Mucosa of gallbladder (tissue), 1 donor: ENCODE measurements at regions not wholly inside any gene's neighbourhood (a gene's known extent, or its start where the extent isn't known, plus 50 kb on each side); places are given as distances from the start of the nearest gene placed in this dataset.

Source experiments
- DNase-seq: peaks from one replicate; pipeline ENCODE4 v3.0.0-alpha.2; 2020; ENCODE audit warnings: low spot score
- donor health status: DM: no; HTN: no; CAD: no.

DNA sequence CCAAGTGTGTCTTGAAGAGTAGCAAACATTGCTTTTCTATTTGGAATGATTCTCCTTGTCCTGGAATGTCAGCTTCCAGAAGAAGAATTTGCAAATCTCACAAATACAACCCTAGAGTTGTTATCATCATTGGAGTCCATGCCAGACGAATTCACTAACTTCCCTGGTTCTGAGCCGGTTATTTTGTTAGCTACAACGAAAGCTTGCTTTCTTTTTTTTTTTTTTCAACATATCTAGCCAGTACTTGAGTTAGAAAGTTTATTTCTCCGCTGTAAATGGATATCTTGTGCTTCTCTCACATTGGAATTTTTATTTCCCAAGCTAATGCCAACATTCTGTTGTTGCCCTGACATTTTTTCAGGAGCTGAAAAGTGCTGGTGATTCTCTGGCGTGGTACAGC is 138.1 kb upstream of the POM121L12 start:
- DNase-seq: no peak

DNA sequence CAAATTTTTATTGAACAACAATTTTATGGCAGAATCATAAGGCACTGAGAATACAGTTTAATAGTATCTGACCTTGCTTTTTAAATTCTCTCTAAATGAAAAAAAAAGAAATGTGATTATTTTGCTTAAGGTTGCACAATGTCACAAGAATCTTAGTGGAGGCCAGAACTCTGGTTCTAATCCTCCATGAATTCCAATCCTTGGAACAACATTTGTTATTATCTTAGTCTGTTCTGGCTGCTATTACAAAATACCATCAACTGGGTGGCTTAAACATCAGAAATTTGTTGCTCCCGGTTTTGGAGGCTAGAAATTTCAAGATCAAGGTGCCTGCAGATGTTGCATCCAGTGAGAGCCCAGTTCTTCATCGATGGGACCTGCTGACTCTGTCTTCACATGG is 158.2 kb upstream of the POM121L12 start:
- DNase-seq: no peak

DNA sequence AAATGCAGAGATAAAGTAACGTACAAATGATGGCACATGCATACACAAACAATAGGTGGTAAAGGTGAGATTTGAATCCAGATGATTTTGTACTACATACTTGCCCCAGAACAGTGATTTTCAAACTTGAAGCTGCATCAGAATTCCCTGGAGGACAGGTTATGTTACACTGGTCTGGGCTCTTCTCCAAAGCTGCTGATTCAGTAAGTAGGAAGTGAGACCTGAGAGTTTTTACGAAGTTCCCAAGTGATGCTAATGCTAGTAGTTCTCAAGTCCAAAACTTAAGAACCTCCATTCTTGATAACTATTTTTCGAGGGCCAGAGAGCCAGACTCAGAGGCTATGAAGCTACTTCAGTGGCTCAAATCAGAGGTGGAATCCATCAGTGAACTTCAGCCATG is 159.0 kb upstream of the POM121L12 start:
- DNase-seq: no peak

DNA sequence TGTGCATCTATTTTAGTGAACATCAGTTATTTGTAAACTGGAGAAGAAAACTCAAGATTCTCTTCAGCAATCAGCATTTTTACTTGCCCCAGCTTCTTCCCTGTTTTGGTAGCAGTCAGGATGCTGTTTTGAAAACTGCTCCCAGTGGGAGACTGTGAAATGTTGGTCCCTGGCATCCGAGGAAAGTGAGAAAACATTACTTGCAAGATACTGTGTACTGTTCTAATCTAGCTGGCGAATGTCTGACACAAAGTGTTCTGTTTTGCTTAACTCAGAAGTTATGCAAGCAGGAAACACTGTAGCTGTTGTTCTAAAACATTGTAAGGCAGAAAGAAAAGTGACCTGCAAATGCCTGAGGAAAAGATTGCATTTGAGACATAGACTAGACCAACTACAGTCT is 171.8 kb upstream of the POM121L12 start:
- DNase-seq: no peak

DNA sequence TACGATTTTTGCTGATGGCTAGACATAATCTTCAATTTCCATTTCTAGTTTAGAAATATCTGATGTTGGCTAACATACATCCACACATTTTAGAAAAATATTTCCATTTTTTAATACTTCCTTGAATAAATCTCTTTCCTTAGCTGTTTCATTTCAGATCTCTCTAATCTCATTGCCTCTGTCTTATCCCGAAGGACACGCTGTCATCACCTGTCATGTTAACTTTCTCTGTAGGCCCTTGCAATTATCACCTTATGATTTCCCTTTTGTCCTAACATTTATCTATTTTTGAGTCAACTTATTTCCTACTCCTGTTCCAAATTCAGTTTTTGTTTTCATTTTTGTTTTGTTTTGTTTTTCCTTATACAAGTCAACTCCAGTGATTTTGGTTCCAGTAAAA is 173.1 kb upstream of the POM121L12 start:
- DNase-seq: no peak

DNA sequence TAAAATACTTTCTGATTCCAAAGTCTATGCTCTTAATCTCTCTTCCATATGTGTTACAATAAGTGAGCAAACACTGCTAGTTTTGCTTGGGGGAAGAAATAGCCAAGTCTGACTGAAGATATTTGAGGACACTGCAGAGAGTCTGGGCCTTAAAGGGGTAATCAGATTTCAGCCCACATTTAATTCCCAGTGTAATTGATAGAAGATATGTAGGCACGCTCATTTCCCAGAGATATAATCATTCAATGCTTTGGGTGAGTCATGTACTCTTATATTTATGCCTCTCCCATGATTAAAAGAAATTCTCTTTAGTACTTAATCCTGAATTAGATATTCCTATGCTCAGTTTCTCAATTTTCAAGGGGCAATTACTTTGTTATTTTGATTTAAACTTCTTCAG is 178.1 kb upstream of the POM121L12 start:
- DNase-seq: no peak

DNA sequence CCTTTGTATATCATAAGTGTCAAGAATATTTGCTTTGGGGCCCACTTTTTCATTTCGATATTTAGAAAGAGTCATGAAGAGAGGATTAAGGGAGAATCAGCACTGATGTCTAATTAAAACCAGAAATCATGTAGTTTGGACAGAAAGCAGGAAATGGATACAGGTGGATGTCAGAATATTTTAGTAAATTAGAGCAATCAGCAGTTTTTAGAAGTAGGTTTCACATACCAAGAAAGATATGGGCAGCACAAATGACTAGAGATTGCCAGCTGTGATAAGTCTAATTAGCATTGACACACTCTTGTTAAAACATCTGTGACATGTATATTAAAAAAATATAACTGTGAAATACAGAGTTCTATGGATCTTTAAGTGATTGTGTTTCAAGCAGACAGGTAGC is 180.8 kb upstream of the POM121L12 start:
- no peak for DNase-seq

DNA sequence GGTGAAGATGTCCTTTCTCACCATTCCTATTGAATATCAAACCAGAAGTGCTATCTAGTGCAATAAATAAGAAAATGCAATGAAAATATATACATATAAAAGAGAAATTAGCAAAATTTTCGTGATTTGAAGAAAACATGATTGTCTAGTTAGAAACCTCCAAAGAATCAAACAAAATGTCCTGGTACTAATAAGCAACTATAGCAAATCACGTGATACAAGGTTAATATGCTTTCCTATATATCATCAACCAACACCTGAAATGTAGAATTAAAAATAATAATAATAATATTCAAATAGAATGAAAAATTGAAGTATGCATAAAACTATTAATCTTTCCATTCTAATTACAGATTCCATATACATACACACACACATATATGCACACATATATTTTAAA is 183.9 kb upstream of the POM121L12 start:
- no peak for DNase-seq

DNA sequence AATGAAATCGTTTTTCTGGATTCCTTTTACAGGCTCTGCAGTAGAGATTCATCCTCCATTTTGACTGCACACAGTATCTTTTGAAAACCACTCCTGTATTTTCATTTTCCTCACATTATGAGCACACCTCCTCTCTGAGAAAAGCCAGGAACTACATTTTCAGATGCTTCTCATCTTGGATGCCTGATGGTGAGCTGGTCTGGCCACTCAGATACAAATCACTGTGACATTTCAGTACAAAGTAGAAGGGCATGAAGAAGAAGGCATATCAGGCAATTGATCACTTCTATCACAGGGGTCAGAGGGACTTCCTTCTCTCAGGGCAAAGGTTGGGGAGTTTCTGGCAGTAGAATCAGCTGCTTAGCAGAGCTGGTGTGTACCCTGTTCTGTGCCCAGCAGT is 192.0 kb upstream of the POM121L12 start:
- DNase-seq: no peak

DNA sequence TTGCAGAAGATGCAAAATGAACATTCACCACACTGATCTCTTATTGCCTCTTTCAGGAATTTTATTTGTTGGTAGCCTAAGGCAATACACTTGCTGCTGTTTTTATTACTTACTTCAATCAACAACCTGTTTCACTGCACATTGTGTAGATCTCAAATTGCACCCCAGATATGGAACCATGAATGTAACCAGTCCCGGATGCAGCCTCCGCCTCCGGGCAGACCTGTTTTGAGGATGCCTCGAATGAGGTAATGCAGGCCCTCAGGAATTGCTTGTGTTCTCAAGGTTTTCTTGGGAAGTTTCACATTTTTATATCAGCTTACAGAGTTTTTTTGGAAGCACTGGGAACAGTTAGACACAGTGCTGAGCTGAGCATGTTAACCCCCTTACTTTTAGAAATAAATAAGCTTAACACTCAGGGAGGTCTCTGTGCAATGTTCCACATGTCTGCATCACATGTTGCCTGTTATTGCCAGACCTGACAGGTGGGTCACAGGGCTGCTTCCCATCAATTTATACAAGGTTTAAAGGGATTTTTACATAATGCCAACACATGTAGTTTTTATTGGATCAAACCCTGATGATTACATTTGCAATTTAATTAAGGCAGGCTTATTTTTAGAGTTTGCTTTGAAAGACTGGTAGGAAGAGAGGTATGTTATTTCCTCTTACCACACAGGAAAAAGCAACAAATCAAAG is 193.1 kb upstream of the POM121L12 start:
- DNase-seq: no peak

DNA sequence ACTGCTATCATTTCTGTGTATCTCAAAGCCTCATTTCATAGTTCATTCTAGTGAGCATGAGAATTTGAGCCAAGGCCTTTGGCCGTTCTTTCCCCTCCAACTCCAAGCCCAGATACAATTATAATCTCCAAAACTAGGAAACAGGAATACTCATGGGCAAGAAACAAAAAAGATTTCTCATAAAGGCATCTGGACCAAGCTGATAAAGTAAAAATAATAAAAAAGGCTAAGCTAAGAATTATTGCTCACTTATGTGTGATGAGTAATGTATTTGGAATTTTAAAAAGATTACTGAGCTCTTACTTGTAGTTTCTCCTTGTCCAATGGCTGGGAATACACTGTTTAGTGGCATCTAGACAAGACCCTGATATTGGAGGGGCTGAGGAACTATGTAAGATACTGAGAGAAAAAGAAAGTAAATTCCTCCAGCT is 196.4 kb upstream of the POM121L12 start:
- DNase-seq: no peak

DNA sequence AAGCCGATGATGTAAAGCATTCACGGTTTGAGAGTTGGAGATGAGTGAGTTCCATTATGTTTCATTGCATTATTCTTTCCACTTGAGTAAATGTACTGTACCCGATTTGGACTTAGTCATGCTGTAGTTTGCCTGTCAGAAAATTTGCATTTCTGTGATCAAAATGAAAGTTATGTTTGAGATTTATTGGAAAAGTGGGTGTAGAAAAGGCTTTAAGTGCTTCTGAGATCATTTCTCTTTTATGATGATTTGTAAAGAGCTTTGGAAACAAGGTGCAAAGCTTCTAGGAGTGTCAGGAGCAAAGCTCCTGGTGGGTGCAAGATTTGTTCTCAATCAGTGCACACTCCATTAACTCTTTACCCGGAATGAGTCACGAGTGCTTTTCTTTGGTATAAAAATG is 204.1 kb upstream of the POM121L12 start:
- no peak for DNase-seq

DNA sequence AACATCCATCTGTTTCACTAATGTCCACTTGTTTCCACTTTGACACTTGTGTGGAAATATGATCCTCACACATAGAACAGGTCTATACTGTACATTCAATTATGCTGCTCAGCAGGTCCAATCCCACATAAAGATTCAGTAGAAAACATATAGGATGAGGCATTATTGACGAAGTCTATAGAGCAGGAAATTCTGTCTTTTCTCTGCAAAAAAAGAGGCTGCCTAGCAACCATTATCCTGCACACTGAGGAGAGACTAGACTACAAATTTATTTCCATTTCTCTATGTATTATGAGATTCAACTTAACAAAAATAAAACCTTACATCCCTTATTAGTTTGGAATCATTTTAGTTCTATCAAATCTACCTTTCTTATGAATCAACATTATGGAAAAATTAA is 204.6 kb upstream of the POM121L12 start:
- DNase-seq: no peak

DNA sequence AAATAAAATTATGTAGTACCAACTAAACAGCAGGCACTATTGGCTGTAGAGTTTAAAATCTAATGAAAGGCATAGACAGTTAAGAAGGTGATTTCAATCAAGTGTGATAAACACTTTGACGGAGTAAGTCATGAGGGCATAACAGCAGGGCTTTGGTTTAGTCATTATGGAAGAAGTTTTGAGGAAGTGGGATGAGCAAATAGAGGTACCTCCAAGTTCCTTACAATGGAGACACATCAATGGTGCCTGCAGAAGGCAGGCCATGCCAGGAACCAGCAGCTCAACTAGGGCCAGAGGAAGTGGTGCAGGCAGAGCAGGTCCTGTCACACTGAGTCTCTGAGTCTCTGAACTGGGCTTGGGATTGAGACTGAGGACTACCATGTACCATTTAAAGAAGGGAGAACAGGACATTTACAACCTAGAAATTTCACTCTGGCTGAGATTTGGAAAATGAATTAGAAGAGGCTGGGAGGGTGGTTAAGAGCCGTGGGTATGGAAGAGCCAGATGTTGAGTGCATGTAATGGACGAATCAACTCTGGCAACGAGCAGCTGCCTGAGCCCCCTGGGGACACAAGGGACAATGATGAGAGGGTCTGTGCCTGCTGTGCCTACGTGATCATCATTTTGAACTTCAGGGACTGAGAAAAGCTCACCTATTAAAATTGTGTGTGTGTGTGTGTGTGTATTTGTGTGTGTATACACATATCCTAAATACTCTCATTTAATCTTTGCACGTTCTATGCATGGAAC is 208.7 kb upstream of the POM121L12 start:
- no peak for DNase-seq

DNA sequence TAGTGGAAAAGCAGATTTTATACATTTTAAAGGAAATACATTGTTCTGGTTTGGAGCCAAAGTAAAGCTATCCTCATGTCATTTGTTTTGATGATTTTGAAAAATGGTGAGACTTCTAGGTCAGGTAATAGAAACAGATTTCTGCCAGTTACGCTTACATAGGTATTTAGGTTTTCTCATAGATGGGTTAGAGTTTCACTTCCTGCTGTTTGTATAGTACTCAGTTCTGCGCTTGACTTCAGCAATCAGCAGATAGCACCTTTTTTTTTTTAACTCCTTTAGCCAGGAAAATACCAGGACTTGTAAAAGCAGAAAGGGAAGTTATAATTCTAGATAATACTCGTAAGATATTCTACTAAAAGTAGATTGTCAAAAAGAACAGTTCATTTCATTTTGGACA is 209.8 kb upstream of the POM121L12 start:
- DNase-seq: no peak

DNA sequence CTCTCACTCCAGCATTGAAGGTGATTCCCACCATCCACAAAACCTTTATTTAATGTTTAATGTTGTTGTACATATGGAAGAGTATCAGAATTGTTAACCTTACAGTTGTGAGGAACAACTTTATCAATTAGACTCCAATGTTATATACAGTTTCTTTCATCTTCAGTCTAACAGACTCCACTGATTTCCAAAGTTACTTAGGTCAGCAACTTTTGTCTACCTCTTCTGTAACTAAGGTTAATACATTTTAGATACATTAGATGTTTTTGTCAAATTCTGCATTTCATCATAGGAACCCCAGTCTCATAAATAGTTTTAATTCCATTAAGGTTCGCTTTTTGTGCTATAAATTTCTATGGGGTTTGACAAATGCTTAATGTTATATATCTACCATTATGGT is 223.9 kb upstream of the POM121L12 start:
- DNase-seq: no peak

DNA sequence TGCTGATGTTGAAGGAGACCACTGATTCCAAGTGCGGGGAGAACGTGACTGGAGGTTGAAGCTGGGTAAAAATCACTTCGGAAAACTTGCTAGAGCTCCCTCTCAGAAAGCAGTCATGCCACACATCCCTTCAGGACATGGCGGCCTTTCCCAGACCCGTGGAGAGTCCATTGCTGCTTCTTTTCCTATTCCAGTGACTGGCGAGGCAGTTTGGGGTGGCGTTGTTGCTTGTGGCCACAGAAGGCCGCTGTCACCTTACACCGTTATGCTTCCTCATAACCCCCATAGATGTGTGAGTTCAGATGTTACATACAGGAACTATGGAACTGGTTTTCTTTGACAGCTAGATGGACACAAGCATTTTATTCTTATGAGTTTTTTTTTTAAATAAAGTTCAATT is 235.6 kb upstream of the POM121L12 start:
- DNase-seq: no peak

DNA sequence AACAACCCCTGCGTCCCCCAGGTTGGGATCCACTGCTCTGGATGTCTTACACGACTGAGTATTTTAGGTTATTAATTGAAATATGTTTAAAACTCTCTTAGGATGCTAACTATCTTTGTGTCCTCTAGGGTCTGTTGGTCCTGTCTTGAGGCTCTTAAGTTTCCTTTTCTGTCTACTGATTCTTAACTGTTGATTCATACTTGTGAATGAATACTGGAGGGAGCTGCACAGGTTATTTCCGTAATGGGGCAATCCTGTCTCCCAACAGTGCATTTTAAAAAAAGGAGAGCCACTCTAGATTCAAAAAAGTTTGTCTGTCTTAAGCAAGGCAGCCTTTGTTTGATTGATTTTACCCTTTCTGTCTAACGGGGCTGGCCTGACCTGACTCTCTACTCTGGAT is 237.6 kb upstream of the POM121L12 start:
- no peak for DNase-seq

DNA sequence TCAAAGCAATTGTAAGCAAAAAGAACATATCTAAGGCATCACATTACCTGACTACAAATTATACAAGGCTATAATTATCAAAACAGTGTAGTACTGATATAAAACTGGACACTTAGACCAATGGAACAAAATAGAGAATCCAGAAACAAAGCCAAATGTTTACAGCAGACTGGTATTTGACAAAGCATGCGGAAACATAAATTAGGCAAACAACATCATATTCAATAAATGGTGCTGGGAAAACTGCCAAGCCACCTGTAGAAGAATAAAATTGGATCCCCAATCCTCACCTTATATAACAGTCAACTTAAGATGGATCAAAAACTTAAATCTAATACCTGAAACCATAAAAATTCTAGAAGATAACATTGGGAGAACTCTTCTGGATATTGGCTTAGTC is 240.8 kb upstream of the POM121L12 start:
- no peak for DNase-seq

DNA sequence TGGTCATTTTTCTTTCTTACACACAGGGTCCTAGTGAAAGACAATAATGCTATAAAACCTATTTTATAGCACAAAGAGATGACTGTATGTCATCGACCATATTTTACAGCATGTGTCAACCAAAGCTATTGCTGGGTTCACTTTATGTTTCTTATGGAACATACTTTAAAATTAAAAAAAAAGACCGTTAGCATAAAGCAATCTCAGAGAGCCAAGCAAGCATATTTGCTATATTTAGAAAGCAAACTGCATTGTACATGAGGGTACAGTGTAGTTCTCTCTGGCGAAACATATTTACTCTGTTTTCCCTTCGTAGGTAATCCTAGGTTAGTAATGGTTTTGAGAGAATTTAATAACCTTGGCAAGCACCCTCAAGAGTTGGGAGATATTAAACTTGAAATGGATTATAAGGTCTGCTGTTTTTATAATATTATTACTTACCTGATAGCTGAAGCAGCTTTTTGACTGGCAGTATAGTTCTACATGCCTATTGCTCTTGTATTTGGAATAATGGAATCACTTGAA is 244.2 kb upstream of the POM121L12 start:
- no peak for DNase-seq

DNA sequence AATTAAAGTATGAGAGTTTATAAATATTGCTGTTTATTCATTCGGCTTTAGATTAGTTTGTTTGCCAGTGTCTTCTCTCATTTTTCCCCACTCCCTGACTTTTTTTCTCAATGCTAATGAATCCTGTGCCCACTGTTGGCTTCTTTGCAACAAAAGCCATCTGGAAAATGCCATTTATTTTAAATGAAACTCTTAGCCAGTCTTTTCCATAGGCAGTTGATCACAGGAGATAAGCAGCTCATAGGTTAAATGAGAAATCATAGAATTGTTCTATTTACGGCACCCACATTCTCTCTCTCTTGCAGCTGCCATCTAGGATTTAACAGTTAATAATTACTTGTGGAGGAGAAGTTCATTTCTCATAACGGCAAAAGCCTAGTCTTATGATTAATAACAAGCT is 249.3 kb upstream of the POM121L12 start:
- DNase-seq: no peak

DNA sequence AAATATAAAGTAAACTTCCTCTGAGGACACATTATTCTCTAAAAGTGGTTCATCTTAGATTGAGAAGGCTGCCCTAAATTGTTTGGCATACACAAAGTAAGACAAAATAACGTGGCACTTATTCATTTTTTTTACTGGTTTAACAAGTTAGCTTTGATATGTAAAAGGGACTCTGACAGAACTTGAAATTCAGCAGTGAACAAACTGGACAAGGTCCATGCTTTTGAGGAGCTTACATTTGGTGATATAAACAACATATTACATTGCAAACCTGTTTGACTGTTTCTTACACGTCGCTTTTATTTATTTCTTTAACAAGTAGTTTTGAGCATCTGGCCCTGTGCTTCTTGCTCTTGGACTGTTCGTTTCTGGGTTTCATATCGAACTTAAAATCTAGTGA is 253.1 kb upstream of the POM121L12 start:
- DNase-seq: no peak

DNA sequence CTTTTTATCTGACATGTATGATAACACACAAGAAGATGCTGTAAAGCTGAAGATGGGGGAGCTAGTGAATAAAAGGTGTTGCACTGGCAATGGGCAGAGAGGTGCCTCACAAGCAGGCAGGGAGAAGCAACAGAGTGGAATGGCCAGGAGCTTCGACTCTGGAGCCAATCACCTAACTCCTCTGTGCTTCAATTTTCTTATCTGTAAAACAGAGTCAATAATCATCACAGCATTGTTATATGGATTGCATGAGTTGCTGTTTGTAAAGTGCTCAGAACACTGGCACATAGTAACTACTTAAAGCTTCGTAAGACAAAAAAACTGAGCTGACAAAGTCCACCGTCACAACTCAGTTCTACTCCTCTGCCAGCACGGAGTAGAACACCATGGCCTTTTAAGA is 254.2 kb upstream of the POM121L12 start:
- DNase-seq: no peak

DNA sequence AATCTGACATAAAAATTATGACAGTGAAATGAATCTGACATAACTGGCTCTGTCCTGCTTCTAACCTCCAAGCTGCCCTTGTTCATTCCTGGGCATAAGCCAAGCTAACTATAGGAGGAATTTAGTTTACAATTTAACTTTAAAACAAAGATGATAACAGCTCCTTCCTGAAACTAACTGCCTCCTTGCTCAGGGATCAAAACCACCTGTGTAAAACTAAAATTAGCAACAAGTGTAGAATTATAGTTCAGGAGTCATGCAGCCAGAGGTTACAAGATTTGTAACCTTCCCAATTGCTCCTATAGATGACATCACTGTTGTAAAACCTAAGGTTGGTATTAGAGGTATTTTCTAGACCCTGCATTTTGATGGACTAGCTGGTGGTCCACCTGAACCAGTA is 256.4 kb upstream of the POM121L12 start:
- DNase-seq: no peak
